ENCODE measurements at regions not wholly inside any gene's neighbourhood (a gene's known extent, or its start where the extent isn't known, plus 50 kb on each side); places are given as distances from the start of the nearest gene placed in this dataset.

GRCh38 chr2:13921245-13921644 is 711.3 kb upstream of the LRATD1 start:
- Histone ChIP-seq H3K79me2 (ENCODE audit: insufficient read depth, low read length) (no peaks in the 10 kb centered on the region), H3K27me3 (ENCODE audit: insufficient read depth, low read length) (no peaks in the 10 kb centered on the region), H2AK5ac (ENCODE audit: insufficient read length, low read length) (no peak overlapping the region), H3K4ac (ENCODE audit: low read depth, low read length) (no peak overlapping the region), H4K5ac (ENCODE audit: insufficient read length, low read depth, low read length) (no peak overlapping the region), H3K4me2 (ENCODE audit: insufficient read depth, insufficient read length, low read length) (no peak overlapping the region), H3K23me2 (ENCODE audit: insufficient read length, low read depth, low read length, poor library complexity, severe bottlenecking) (no peaks in the 10 kb centered on the region), H3K14ac (ENCODE audit: insufficient read depth, low read length) (no peak overlapping the region), H2BK120ac (ENCODE audit: low read depth, low read length, poor library complexity, severe bottlenecking) (no peak overlapping the region), H3K27ac (ENCODE audit: insufficient read length, low read depth, low read length) (no peak overlapping the region), H2BK15ac (ENCODE audit: low read depth, low read length) (no peak overlapping the region), H2BK5ac (ENCODE audit: insufficient read length, low read length) (no peak overlapping the region), H4K8ac (replicated peaks; ENCODE audit: insufficient read length, low read depth, low read length) (no peak overlapping the region), H3K56ac (ENCODE audit: insufficient read length, low read depth, low read length) (no peak overlapping the region), H3K79me1 (ENCODE audit: insufficient read depth, low read depth, low read length, poor library complexity, severe bottlenecking) (no peaks in the 10 kb centered on the region), H3K23ac (ENCODE audit: insufficient read length, low read depth, low read length) (no peak overlapping the region), H2AFZ (ENCODE audit: low read length) (no peak overlapping the region), H3K9ac (ENCODE audit: extremely low read depth, insufficient read length, low read length) (no peak overlapping the region), H3T11ph (ENCODE audit: low read length) (no peak overlapping the region), H2BK12ac (ENCODE audit: insufficient read length, low read depth, low read length) (no peak overlapping the region), H2BK20ac (ENCODE audit: low read depth, low read length, poor library complexity, severe bottlenecking) (no peak overlapping the region), H4K20me1 (ENCODE audit: control insufficient read depth, insufficient read depth, insufficient read length) (no peaks in the 10 kb centered on the region), H4K91ac (ENCODE audit: insufficient read length, low read depth, low read length) (no peak overlapping the region), H3K4me1 (ENCODE audit: insufficient read depth, low read length) (no peaks in the 10 kb centered on the region), H3K9me3 (ENCODE audit: control insufficient read depth, low read depth, low read length) (no peaks in the 10 kb centered on the region), H3K18ac (ENCODE audit: insufficient read length, low read depth, low read length) (no peak overlapping the region)
- no peak for DNase-seq
- Mint-ChIP-seq H3K36me3 (ENCODE audit: insufficient read depth in 1 of 3, low read depth in 3 of 3) (no peaks in the 10 kb centered on the region), H3K4me1 (peaks cover 0 to 4% of the 10 kb centered on the region in 2 experiments; a peak in 1 of 4 replicates), H3K9me3 (peaks cover 2 to 3% of the 10 kb centered on the region in 2 experiments; a peak in 2 of 5 replicates), H3K4me3 (no peak overlapping the region), H3K27ac (no peak overlapping the region), H3K27me3 (ENCODE audit: low read depth) (no peaks in the 10 kb centered on the region)
- no peak for TF ChIP-seq CTCF (conservative IDR thresholded peaks at IDR 0.05)
- WGBS (ENCODE audit: extremely low coverage, insufficient read length, low lambda C conversion rate), result no CpG with 5 or more reads among the region's 2 CpGs
